Activated CD4-positive, alpha-beta T cell treated with anti-CD3 and anti-CD28 coated beads, Interleukin-2, amount 10 ng/mL, durations not matched to agents 7 days and 5 days (primary cell): ENCODE measurements at regions not wholly inside any gene's neighbourhood (a gene's known extent, or its start where the extent isn't known, plus 50 kb on each side); places are given as distances from the start of the nearest gene placed in this dataset.
"Not testable (repeated sequence)": the region's sequence is repeated elsewhere in the genome, so short reads cannot be mapped to it uniquely, and the experiment has no call there.

Source experiments
- CTCF ChIA-PET: fragments of 350-600 bp; sonication (Branson Sonifier 250); formaldehyde crosslinking; loops from one replicate; lab custom pipeline; 2021; ENCODE audit warnings: antibody characterized with exemption; lab: Charles Lee
- POLR2A ChIA-PET: fragments of 350-600 bp; sonication (Branson Sonifier 250); formaldehyde crosslinking; loops from one replicate; lab custom pipeline; 2021; ENCODE audit warnings: antibody characterized with exemption; lab: Charles Lee
- DNase-seq: peaks from one replicate; pipeline ENCODE4 v3.0.0-alpha.2; 2020
- H3K27ac Mint-ChIP-seq: one replicate; pipeline ENCODE4 v1.8.0; 2021; ENCODE audit warnings: mild to moderate bottlenecking, moderate library complexity, mixed read lengths
- H3K27me3 Mint-ChIP-seq: one replicate; pipeline ENCODE4 v1.8.0; 2021; ENCODE audit warnings: mixed read lengths
- H3K36me3 Mint-ChIP-seq: one replicate; pipeline ENCODE4 v1.8.0; 2021; ENCODE audit warnings: low read depth, mixed read lengths
- H3K4me1 Mint-ChIP-seq: one replicate; pipeline ENCODE4 v1.8.0; 2021; ENCODE audit warnings: mixed read lengths
- H3K4me3 Mint-ChIP-seq: one replicate; pipeline ENCODE4 v1.8.0; 2021; ENCODE audit warnings: mild to moderate bottlenecking, moderate library complexity, mixed read lengths
- H3K9me3 Mint-ChIP-seq: one replicate; pipeline ENCODE4 v1.8.0; 2021; ENCODE audit warnings: mixed read lengths

GRCh38 chr11:60592601-60593000 is 77.4 kb downstream of the MS4A13 start:
- CTCF ChIA-PET, result no interaction called here
- H3K9me3 Mint-ChIP-seq, result peaks cover 6% of the 10 kb centered on the region

GRCh38 chr11:60594998-60595642 is 79.9 kb downstream of the MS4A13 start:
- ChIA-PET POLR2A (no interaction called here), CTCF (no interaction called here)
- Mint-ChIP-seq H3K4me1 (no peaks in the 10 kb centered on the region), H3K27me3 (no peaks in the 10 kb centered on the region), H3K4me3 (no peak overlapping the region), H3K27ac (no peak overlapping the region), H3K9me3 (peaks cover 6% of the 10 kb centered on the region), H3K36me3 (no peaks in the 10 kb centered on the region)
- DNase-seq, result no peak

More at GRCh38 chr11:60592601-60593000, 77.4 kb downstream of the MS4A13 start:
- Mint-ChIP-seq H3K4me1 (no peaks in the 10 kb centered on the region), H3K36me3 (no peaks in the 10 kb centered on the region), H3K27ac (no peak overlapping the region), H3K27me3 (no peaks in the 10 kb centered on the region), H3K4me3 (no peak overlapping the region)
- no peak for DNase-seq
- POLR2A ChIA-PET, result no interaction called here

GRCh38 chr11:60607483-60607882 is 91.9 kb upstream of the MS4A8 start:
- H3K9me3 Mint-ChIP-seq, result no peaks in the 10 kb centered on the region
- H3K27ac Mint-ChIP-seq, result no peak overlapping the region
- H3K27me3 Mint-ChIP-seq, result peaks cover 28% of the 10 kb centered on the region
- no peak for DNase-seq
- ChIA-PET CTCF (no interaction called here), POLR2A (no interaction called here)
- H3K36me3 Mint-ChIP-seq, result no peaks in the 10 kb centered on the region
- peaks cover 10% of the 10 kb centered on the region for H3K4me1 Mint-ChIP-seq
- H3K4me3 Mint-ChIP-seq, result no peak overlapping the region

GRCh38 chr11:60609632-60610031 is 89.8 kb upstream of the MS4A8 start:
- CTCF ChIA-PET, result no interaction called here
- H3K27ac Mint-ChIP-seq, result no peak overlapping the region
- POLR2A ChIA-PET, result no interaction called here

GRCh38 chr11:60610702-60611101 is 88.7 kb upstream of the MS4A8 start:
- Mint-ChIP-seq H3K9me3 (no peaks in the 10 kb centered on the region), H3K36me3 (no peaks in the 10 kb centered on the region), H3K27ac (no peak overlapping the region), H3K4me3 (no peak overlapping the region), H3K27me3 (peaks cover 37% of the 10 kb centered on the region), H3K4me1 (peaks cover 10% of the 10 kb centered on the region)
- DNase-seq, result no peak
- ChIA-PET CTCF (no interaction called here), POLR2A (no interaction called here)

More at GRCh38 chr11:60609632-60610031, 89.8 kb upstream of the MS4A8 start:
- no peak overlapping the region for H3K4me3 Mint-ChIP-seq
- H3K27me3 Mint-ChIP-seq, result peaks cover 37% of the 10 kb centered on the region
- DNase-seq, result no peak
- H3K4me1 Mint-ChIP-seq, result peaks cover 10% of the 10 kb centered on the region
- no peaks in the 10 kb centered on the region for H3K9me3 Mint-ChIP-seq
- no peaks in the 10 kb centered on the region for H3K36me3 Mint-ChIP-seq

GRCh38 chr11:60615497-60615896 is 83.9 kb upstream of the MS4A8 start:
- H3K4me1 Mint-ChIP-seq, result no peaks in the 10 kb centered on the region
- peaks cover 15% of the 10 kb centered on the region for H3K27me3 Mint-ChIP-seq
- no peak overlapping the region for H3K4me3 Mint-ChIP-seq
- ChIA-PET CTCF (no interaction called here), POLR2A (no interaction called here)
- H3K9me3 Mint-ChIP-seq, result no peaks in the 10 kb centered on the region
- no peak overlapping the region for H3K27ac Mint-ChIP-seq
- no peaks in the 10 kb centered on the region for H3K36me3 Mint-ChIP-seq
- no peak for DNase-seq

GRCh38 chr11:60621940-60622339 is 77.5 kb upstream of the MS4A8 start:
- H3K4me1 Mint-ChIP-seq, CTCF ChIA-PET, H3K4me3 Mint-ChIP-seq, DNase-seq, H3K27me3 Mint-ChIP-seq, H3K27ac Mint-ChIP-seq, H3K36me3 Mint-ChIP-seq, POLR2A ChIA-PET, H3K9me3 Mint-ChIP-seq: not testable (repeated sequence)

GRCh38 chr11:60622776-60623175 is 76.6 kb upstream of the MS4A8 start:
- H3K9me3 Mint-ChIP-seq, H3K36me3 Mint-ChIP-seq, H3K27me3 Mint-ChIP-seq, CTCF ChIA-PET, H3K27ac Mint-ChIP-seq, H3K4me1 Mint-ChIP-seq, POLR2A ChIA-PET, H3K4me3 Mint-ChIP-seq, DNase-seq: not testable (repeated sequence)

- Mint-ChIP-seq H3K9me3 (peaks cover 6% of the 10 kb centered on the region), H3K27me3 (peaks cover 8% of the 10 kb centered on the region), H3K4me3 (no peak overlapping the region), H3K27ac (no peak overlapping the region), H3K4me1 (no peaks in the 10 kb centered on the region), H3K36me3 (no peaks in the 10 kb centered on the region)
- POLR2A ChIA-PET, result no interaction called here
- DNase-seq, result no peak
- CTCF ChIA-PET, result no interaction called here
Observed at GRCh38 chr11:60625262-60625661, 74.2 kb upstream of the MS4A8 start.

- H3K27me3 Mint-ChIP-seq, result peaks cover 5% of the 10 kb centered on the region
- H3K36me3 Mint-ChIP-seq, result no peaks in the 10 kb centered on the region
- CTCF ChIA-PET, result no interaction called here
Observed at GRCh38 chr11:60629399-60629798, 70.0 kb upstream of the MS4A8 start.

GRCh38 chr11:60631944-60632343 is 67.5 kb upstream of the MS4A8 start:
- Mint-ChIP-seq H3K4me1 (peaks cover 3% of the 10 kb centered on the region), H3K27ac (no peak overlapping the region), H3K27me3 (peaks cover 3% of the 10 kb centered on the region), H3K4me3 (no peak overlapping the region), H3K9me3 (no peaks in the 10 kb centered on the region), H3K36me3 (no peaks in the 10 kb centered on the region)
- ChIA-PET CTCF (no interaction called here), POLR2A (no interaction called here)
- no peak for DNase-seq

More at GRCh38 chr11:60629399-60629798, 70.0 kb upstream of the MS4A8 start:
- no peak overlapping the region for H3K4me3 Mint-ChIP-seq
- POLR2A ChIA-PET, result no interaction called here
- peaks cover 3% of the 10 kb centered on the region for H3K4me1 Mint-ChIP-seq
- no peak for DNase-seq
- H3K27ac Mint-ChIP-seq, result no peak overlapping the region
- H3K9me3 Mint-ChIP-seq, result no peaks in the 10 kb centered on the region

- Mint-ChIP-seq H3K4me1 (peaks cover 3% of the 10 kb centered on the region), H3K9me3 (no peaks in the 10 kb centered on the region), H3K4me3 (no peak overlapping the region), H3K36me3 (no peaks in the 10 kb centered on the region), H3K27ac (no peak overlapping the region), H3K27me3 (no peaks in the 10 kb centered on the region)
- CTCF ChIA-PET, result interaction anchor here (1.2 kb wide), 1 partner anchor 15 kb away, joined by 4 read pairs; no protein-coding TSS in a partner anchor
- POLR2A ChIA-PET, result no interaction called here
- DNase-seq, result no peak
Observed at GRCh38 chr11:60633645-60634044, 65.8 kb upstream of the MS4A8 start.

- H3K9me3 Mint-ChIP-seq, result no peaks in the 10 kb centered on the region
- ChIA-PET CTCF (no interaction called here), POLR2A (no interaction called here)
- no peak overlapping the region for H3K27ac Mint-ChIP-seq
- DNase-seq, result no peak
- no peak overlapping the region for H3K4me3 Mint-ChIP-seq
- peaks cover 3% of the 10 kb centered on the region for H3K4me1 Mint-ChIP-seq
- H3K36me3 Mint-ChIP-seq, result no peaks in the 10 kb centered on the region
- no peaks in the 10 kb centered on the region for H3K27me3 Mint-ChIP-seq
Observed at GRCh38 chr11:60634126-60634525, 65.3 kb upstream of the MS4A8 start.

GRCh38 chr11:60641940-60642339 is 57.5 kb upstream of the MS4A8 start:
- Mint-ChIP-seq H3K9me3 (no peaks in the 10 kb centered on the region), H3K36me3 (no peaks in the 10 kb centered on the region), H3K27me3 (peaks cover 5% of the 10 kb centered on the region), H3K4me1 (no peaks in the 10 kb centered on the region), H3K4me3 (no peak overlapping the region), H3K27ac (no peak overlapping the region)
- POLR2A ChIA-PET, result no interaction called here
- CTCF ChIA-PET, result no interaction called here
- no peak for DNase-seq
